Cortex of kidney (tissue), 1 donor: ENCODE measurements at regions not wholly inside any gene's neighbourhood (a gene's known extent, or its start where the extent isn't known, plus 50 kb on each side); places are given as distances from the start of the nearest gene placed in this dataset.

Experiments used
- DNase-seq: peaks from one replicate; lab custom pipeline; 2025; lab: John Stamatoyannopoulos, UW

GRCh38 chr14:97206916-97207315 lies 409.7 kb downstream of the VRK1 start:
- no peak for DNase-seq

- DNase-seq, result no peak
These were observed 413.0 kb downstream of the VRK1 start for GRCh38 chr14:97210202-97210601.

- no peak for DNase-seq
These were observed 415.2 kb downstream of the VRK1 start for GRCh38 chr14:97212399-97212798.

- DNase-seq, result no peak
These were observed 416.5 kb downstream of the VRK1 start for GRCh38 chr14:97213720-97214119.

GRCh38 chr14:97215263-97215969 lies 418.2 kb downstream of the VRK1 start:
- DNase-seq, result no peak

GRCh38 chr14:97217111-97217885 lies 420.1 kb downstream of the VRK1 start:
- no peak for DNase-seq

GRCh38 chr14:97218274-97218673 lies 421.1 kb downstream of the VRK1 start:
- DNase-seq, result no peak

GRCh38 chr14:97218691-97219430 lies 421.7 kb downstream of the VRK1 start:
- DNase-seq, result no peak

GRCh38 chr14:97219431-97220017 lies 422.3 kb downstream of the VRK1 start:
- no peak for DNase-seq

- DNase-seq, result no peak
These were observed 424.5 kb downstream of the VRK1 start for GRCh38 chr14:97221572-97222285.

- DNase-seq, result no peak
These were observed 426.8 kb downstream of the VRK1 start for GRCh38 chr14:97224016-97224415.

- DNase-seq, result no peak
These were observed 432.9 kb downstream of the VRK1 start for GRCh38 chr14:97230051-97230450.

GRCh38 chr14:97233319-97233985 lies 436.3 kb downstream of the VRK1 start:
- no peak for DNase-seq

GRCh38 chr14:97246648-97247047 lies 449.5 kb downstream of the VRK1 start:
- DNase-seq, result no peak

- DNase-seq, result no peak
These were observed 451.8 kb downstream of the VRK1 start for GRCh38 chr14:97248973-97249372.

- DNase-seq, result no peak
These were observed 453.7 kb downstream of the VRK1 start for GRCh38 chr14:97250931-97251330.

GRCh38 chr14:97251491-97252155 lies 454.4 kb downstream of the VRK1 start:
- DNase-seq, result no peak

- DNase-seq, result no peak
These were observed 456.6 kb downstream of the VRK1 start for GRCh38 chr14:97253756-97254155.

- DNase-seq, result no peak
These were observed 465.2 kb downstream of the VRK1 start for GRCh38 chr14:97262336-97262735.

GRCh38 chr14:97264516-97265230 lies 467.5 kb downstream of the VRK1 start:
- no peak for DNase-seq
